ENCODE measurements at regions not wholly inside any gene's neighbourhood (a gene's known extent, or its start where the extent isn't known, plus 50 kb on each side); places are given as distances from the start of the nearest gene placed in this dataset.

- no peak for TF ChIP-seq CTCF (conservative IDR thresholded peaks at IDR 0.05 in 1 of 2, IDR thresholded peaks at IDR 0.05 in 1 of 2; ENCODE audit: extremely low read depth in 1 of 2, insufficient read depth in 1 of 2, low read depth in 1 of 2, low read length in 2 of 2)
- TF ChIP-seq EZH2 (IDR thresholded peaks at IDR 0.05; ENCODE audit: borderline replicate concordance, low read length): no peak
Measured at GRCh38 chr4:138645289-138645688, 370.3 kb upstream of the NOCT start.
